Fibroblast of pulmonary artery (primary cell): ENCODE measurements at regions not wholly inside any gene's neighbourhood (a gene's known extent, or its start where the extent isn't known, plus 50 kb on each side); places are given as distances from the start of the nearest gene placed in this dataset.
A peak's percentile ranks its signal among the peaks of the same experiment; 100 is the strongest.
"Not testable (repeated sequence)": the region's sequence is repeated elsewhere in the genome, so short reads cannot be mapped to it uniquely, and the experiment has no call there.

Experiments used
- DNase-seq: peaks from one replicate; pipeline ENCODE4 v3.0.0-alpha.2; 2010; ENCODE audit warnings: low read depth
- H3K4me3 ChIP-seq: replicated peaks from 2 replicates; pipeline ENCODE4 v1.5.1; 2011; ENCODE audit warnings: low read depth, mild to moderate bottlenecking, control low read depth, low read length, moderate library complexity
- TF ChIP-seq, protein P1 (sequence below): IDR thresholded peaks from 2 replicates; pipeline ENCODE4 v1.5.1; 2011; ENCODE audit warnings: mild to moderate bottlenecking, control low read depth, low read length, inconsistent platforms; ENCODE audit errors: missing control alignments

DNA sequence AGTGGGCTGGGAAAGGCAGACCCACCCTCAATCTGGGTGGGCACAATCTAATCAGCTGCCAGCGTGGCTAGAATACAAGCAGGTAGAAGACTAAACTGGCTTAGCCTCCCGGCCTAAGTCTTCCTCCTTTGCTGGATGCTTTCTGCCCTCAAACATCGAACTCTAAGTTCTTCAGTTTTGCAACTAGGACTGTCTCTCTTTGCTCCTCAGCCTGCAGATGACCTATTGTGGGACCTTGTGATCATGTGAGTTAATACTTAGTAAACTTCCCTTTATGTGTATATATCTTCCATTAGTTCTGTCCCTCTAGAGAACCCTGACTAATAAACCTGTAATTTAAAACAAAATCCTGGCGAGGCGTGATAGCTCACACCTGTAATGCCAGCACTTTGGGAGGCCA lies 51.8 kb upstream of the SLC39A8 start:
- not testable (repeated sequence) for DNase-seq, H3K4me3 ChIP-seq

DNA sequence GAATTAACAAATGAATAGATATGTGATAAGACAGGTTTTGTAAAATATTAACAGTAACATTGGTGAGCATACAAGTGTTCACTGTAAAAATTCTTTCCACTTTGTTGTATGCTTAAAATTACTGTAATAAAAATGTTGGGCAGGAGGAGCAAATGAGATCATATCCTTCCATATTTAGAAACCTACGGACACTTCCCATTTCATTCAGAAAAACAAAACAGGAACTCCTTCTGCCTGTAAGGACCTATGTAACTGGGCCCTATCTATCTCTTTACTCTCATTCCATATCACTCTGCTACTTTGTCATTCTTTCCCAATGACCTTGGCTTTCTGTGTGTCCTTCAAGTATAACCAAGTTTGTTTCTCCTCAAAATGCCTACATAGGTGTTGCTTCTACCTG lies 53.7 kb upstream of the SLC39A8 start:
- no peak for DNase-seq
- TF ChIP-seq, protein P1, sequence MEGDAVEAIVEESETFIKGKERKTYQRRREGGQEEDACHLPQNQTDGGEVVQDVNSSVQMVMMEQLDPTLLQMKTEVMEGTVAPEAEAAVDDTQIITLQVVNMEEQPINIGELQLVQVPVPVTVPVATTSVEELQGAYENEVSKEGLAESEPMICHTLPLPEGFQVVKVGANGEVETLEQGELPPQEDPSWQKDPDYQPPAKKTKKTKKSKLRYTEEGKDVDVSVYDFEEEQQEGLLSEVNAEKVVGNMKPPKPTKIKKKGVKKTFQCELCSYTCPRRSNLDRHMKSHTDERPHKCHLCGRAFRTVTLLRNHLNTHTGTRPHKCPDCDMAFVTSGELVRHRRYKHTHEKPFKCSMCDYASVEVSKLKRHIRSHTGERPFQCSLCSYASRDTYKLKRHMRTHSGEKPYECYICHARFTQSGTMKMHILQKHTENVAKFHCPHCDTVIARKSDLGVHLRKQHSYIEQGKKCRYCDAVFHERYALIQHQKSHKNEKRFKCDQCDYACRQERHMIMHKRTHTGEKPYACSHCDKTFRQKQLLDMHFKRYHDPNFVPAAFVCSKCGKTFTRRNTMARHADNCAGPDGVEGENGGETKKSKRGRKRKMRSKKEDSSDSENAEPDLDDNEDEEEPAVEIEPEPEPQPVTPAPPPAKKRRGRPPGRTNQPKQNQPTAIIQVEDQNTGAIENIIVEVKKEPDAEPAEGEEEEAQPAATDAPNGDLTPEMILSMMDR, result no peak
- H3K4me3 ChIP-seq, result no peak overlapping the region

GRCh38 chr4:102400898-102401297 lies 55.6 kb upstream of the SLC39A8 start:
- no peak for DNase-seq
- H3K4me3 ChIP-seq, result no peak overlapping the region
- TF ChIP-seq, protein P1, result no peak

GRCh38 chr4:102402223-102402622 lies 56.9 kb upstream of the SLC39A8 start:
- DNase-seq, result no peak
- H3K4me3 ChIP-seq, result no peak overlapping the region
- TF ChIP-seq, protein P1, result no peak

DNA sequence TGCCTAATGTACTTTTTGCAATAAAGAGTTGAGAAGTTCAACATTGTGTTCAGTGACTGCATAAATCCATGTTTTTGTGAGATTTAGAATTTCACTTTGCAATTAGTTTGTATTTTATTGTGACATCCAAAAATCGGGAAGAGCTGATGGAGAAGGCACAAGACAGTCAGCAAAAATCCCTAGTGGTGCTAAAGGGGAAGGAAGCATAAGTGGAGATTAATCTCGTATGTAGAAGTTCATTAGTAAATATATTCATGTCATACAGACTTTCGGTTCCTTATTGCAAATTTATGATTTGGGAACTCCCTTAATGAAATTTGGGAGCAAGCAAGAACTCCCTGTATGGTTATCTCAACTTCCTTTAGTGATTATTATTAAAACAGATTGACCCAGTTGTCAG lies 57.8 kb upstream of the SLC39A8 start:
- H3K4me3 ChIP-seq, result no peak overlapping the region
- no peak for DNase-seq
- TF ChIP-seq, protein P1, result no peak

GRCh38 chr4:102404431-102404969 lies 59.2 kb upstream of the SLC39A8 start:
- H3K4me3 ChIP-seq, result no peak overlapping the region
- TF ChIP-seq, protein P1, result no peak
- DNase-seq, result peak; percentile 23

GRCh38 chr4:102405821-102406401 lies 60.6 kb upstream of the SLC39A8 start:
- DNase-seq, result no peak

GRCh38 chr4:102410884-102411283 lies 65.6 kb upstream of the SLC39A8 start:
- H3K4me3 ChIP-seq, DNase-seq: not testable (repeated sequence)

More at GRCh38 chr4:102405821-102406401, 60.6 kb upstream of the SLC39A8 start:
- no peak overlapping the region for H3K4me3 ChIP-seq
- TF ChIP-seq, protein P1, result no peak
